Muscle of arm (tissue), 1 donor: ENCODE measurements at regions not wholly inside any gene's neighbourhood (a gene's known extent, or its start where the extent isn't known, plus 50 kb on each side); places are given as distances from the start of the nearest gene placed in this dataset.

Experiments used
- DNase-seq: peaks from one replicate; pipeline ENCODE4 v3.0.0-alpha.2; 2013

DNA sequence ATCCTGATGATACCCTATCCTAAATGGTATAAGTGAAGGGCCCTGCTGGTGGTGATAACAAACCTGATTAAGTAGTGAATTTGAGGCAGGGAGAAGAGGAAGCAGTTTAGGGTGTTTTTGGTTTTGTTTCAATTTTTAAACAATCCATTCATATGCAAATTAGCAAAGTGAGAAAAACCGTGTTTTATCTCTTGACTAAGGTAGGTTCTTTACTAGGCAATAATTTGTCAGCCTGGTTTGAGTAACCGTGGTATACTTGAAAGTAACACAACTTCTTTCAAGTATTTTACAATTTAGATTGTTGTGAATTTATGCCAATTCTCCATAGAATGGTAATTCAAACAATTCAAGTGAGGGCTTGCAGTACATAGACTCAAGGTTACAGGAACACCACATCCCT is 177.8 kb upstream of the CD180 start:
- no peak for DNase-seq

DNA sequence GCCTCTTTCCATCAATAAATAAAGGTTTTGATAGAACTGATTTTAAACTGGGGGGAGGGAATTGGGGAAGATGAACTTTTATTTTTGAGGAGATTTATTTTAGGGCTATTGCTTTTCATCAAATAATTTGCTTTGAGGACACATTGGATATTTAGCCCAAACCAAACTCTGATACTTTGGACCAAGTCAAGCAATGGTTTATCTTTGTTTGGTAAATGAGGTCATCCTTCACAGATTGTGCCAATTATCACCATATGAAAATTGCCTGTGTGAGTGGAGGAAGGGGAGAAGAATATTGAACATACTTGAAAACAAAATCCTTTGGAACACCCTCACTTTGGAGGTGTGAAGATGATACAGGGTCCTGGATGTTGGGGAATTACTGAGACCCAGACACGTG is 176.9 kb upstream of the CD180 start:
- no peak for DNase-seq

DNA sequence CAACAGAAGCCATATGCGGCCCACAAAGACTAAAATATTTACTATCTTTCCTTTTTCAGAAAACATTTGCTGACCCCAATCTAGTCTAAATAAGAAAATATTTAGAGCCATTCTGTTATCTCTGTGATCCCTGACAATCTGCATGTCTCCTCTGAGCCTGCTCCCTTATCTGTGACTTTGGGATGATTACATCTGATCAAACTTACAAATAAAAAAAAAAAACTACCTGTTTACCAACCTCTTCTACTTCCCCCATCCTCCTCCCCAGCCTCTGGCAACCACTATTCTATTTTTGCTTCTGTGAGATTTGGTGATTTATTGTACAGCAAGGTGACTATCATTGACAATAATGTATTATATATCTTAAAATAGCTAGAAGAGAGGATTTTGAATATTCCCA is 176.3 kb upstream of the CD180 start:
- DNase-seq: no peak

DNA sequence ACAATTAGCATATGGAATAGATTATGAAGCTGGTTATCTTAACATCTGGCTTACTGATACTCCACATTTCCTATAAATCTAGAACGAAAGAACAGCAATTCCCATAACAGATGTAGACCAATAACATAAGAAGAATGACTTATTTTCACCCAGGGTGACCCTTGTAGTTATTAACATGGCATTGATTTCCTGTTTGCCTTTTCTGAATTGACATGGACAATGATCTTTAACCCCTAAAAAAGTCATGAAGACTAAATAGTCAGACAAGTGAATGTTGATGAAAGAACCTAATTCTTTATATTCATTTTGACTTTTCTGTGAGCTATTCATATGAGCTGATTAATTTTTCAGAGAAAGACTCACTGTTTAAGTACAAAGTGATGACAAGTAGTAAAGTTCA is 175.3 kb upstream of the CD180 start:
- DNase-seq: no peak

DNA sequence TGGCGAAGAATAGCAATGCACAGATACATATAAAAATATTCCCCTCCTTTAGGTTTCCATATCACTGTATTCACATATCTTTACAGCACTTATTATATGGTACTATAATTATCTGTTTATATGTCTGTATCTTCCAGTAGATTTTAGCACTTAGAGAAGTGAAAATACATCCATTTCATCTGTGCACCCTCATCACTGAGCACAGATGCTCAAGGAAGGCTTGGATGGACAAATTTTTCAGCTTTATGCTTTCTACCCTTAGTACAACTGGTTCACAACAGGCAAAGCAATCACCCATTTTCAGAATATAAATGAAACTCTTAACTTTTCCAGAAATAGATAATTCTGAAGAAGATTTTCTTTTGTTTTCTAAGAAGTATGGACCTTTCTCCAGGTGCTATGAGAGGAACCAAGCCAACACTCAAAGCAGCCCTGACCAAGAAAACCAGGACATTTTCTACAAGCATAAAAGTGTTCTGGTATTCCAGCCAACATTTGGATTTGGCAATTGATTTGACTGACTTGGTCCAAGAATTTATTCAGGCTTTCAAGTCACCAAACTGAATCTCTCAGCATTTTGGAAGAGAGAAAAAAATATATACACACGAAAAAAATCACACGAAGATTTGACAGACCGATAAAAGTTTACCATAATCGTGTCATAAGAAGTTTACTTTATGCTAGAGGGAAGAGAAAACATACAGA is 170.2 kb upstream of the CD180 start:
- DNase-seq: no peak

DNA sequence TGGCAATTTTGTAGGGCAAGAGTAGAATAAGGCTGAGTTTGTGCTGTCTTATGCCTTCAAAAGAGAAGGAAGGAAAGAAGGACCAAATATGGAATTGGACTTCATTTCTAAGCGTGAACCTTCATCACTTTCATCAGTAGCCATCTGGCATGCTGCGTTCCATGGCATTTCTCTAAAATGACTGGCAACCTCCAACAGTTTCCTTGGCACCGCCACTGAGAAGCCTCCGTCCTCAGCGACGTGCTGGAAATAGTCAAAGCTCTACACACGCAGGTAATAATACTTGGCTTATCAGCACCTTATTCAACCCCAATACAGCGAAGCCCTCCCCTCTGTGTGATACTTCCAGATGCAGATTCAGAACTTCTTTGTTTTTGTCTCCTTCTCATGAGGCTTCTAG is 169.7 kb upstream of the CD180 start:
- DNase-seq: no peak

DNA sequence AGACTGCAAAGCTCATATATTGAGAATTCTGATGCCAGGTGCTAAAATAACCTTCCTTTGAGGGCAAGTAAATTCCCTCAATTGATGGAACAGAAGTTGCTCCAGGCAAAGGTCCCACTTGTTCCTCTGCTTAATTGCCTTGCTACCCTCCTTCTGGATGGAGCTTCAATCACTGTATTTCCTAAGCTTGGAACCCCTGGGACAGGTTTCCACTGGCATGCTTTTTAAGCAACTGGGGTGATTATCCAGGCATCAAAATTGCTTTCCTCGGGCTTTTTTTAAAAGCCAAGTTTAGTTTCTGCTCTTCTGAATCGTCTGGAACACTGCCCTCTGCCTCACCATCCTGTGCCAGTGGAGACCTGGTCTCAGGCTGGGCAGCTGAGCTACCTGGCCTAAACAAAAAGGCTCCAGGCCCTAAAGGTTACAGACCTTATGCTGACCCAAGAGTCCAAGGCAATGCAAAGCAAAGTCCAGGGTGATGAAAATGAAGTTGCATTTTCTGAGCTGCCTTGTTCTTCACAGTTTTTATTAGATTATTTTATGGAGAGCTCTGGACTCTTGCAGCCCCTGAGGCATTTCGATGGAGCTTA is 167.9 kb upstream of the CD180 start:
- DNase-seq: no peak

DNA sequence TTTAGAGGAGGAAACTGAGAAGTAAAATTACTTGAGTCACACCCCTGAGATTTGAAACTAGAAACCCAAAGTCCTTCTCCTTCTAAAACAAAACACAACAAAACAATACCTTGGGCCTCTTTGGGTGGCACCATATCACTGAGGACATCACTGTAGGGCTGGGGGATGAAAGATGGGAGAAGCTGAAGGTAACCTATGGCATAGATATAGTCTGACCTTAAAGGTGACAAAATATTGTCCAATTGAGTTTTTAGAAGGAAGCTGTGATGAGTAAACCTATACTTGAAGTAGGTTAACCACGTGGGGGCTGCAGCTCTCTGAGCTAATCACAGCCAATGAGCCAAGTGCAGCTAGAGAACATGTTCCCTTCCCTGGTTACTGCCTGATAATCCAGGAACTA is 167.4 kb upstream of the CD180 start:
- DNase-seq: no peak

DNA sequence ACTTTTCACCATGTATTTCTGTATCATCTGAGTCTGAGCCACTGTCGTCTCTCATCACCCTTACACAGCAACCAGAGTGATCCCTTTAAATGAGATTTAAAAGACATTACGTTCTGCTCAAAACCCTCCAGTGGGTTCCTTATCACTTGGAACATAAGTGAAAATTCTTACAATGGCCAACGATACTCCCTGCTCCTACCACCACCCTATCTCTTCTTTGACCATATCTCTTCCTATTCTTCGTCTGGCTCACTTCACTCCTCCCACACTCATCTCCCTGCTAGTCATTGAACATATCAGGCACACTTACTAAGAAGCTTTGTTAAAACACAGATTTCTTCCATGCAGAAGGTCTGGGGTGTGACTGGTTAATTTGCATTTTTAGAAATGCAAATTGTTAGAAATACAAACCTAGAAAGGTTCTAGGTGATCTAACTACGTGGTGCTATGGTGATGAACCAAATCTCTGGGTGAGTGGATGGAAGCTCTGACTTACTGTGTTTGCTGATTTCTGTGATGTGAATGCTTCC is 166.6 kb upstream of the CD180 start:
- no peak for DNase-seq

DNA sequence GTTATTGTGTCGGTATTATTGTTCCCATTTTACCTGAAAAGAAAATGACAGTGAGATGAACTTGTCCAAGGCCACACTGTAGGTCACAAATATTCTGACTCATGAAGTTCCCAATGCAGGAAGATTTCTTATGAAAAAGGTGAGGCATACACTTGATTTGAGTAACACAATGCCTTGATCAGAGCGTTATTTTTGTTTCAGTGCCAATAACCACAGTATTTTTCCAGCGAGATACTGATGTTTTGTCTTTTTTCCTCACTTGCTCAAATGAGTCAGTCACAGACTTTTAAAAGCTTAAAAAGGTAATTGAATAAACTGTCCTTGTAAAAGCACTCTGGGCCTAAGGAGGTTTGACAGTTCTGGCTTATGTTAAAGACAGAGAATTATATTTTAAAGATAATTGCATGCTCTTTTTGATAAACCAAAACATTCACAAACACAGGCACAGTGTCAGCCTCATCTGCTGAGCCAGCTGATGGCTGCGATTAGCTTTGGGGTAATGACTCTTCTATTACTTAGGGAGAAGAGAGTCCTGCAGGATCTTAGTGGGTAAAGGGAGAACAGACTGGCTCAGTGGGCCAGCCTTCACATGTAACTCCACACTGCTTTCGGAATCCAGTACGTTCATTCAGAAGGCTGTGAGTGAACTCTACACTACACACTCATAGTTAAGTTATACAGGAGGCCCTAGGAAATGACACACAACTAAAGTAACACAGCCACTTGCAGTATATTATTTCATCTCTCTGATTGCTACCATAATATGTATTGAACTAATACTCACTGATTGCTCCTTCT is 165.5 kb upstream of the CD180 start:
- DNase-seq: no peak

DNA sequence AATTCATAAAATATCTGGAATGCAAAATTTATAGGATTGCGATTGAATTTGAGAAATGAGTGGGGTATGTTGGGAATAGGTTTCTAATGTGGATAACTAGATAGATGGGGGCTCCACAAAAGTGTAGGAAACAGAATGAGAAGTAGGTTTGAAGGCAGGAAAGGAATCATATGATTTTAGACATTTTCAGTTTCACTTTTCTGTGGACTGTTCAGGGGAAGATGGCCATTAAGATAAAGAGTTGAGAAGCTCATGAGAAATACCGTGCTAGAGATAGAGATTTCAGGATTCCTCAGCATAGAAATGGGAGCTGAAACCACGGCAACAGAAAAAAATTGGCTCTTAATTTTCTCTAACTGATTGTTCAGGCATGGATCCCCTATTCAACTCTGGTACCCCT is 163.4 kb upstream of the CD180 start:
- DNase-seq: no peak

DNA sequence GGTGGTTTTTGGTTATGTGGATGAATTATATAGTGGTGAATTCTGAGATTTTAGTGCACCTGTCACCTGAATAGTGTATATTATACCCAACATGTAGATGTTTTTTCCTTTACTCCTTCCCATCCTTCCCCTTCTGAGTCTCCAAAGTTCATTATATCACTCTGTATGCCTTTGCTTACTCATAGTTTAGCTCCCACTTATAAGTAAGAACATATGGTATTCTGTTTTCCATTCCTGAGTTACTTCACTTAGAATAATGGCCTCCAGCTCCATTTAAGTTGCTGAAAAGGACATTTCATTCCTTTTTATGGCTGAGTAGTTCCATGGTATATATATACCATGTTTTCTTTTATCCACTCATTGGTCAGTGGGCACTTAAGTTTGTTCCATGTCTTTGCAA is 161.6 kb upstream of the CD180 start:
- DNase-seq: no peak

DNA sequence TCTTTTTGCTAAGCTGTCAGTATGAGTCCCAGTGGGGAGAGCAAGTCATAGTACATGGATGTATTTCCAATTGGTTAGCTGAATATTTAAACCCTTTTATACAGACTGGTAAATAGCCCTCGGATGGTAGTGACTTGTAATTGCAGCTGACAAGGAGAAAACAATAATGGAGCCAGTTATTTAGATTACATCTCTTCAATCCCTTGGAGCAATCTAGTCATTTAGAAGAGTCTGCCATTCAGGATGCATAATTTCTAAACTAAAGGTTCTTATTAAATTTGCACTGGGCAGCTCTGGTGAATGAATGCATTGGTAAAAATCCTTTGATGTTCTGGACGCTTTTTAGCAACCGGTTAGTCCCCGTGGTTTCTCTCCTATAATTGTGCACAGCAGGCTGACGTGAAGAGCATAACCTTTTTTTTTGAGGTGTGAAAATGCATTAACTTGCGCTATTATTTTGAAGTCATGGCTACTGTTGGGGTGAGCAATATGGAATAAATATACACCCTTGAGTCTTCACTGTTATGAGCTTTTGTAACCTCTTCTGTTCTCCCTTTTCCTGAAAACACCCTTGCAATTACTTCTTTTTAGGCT is 158.6 kb upstream of the CD180 start:
- DNase-seq: no peak

DNA sequence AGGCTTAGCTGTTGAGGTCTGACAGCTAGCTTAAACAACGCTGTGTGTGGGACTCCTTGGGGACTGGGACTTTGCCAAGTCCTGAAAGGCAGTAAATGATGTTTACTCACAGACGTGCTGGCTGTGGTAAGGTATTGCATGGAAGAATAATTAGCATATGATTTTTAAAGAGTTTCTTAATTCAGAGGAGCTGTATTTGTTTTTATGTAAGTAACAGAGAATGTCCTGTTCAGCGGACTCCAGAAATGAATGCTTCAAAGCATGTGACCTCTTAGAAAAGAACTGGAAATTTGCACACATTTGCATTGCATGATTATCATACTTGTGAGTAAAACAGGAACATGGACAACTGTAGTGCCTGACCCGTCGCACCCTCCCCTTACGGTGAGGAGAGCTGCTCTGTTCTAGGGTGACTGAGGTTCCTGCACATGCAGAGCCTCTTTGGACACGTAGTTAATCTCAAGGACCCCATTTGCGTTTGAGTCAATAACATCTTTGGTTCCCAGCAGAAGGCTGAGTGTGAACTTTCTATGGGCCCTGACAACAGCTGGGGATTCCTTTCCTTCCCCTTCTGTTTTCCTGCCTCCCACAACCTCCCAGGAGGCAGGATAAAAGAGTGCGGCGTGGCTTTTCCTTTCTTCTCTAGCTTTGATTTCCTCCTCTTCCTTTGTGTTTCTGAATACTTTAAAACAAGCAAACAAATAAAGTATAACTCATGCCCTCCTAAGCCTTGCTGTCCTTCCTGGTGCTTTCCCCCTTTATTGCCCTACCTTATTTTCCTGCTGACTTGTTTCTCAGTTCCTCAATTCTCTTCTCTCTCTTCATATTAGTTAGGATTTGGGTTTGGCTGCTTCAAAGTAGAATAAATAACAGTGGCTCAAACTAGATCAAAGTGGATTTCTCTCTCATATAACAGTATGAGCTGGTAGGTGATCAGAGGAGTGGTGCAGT is 157.2 kb upstream of the CD180 start:
- DNase-seq: no peak

DNA sequence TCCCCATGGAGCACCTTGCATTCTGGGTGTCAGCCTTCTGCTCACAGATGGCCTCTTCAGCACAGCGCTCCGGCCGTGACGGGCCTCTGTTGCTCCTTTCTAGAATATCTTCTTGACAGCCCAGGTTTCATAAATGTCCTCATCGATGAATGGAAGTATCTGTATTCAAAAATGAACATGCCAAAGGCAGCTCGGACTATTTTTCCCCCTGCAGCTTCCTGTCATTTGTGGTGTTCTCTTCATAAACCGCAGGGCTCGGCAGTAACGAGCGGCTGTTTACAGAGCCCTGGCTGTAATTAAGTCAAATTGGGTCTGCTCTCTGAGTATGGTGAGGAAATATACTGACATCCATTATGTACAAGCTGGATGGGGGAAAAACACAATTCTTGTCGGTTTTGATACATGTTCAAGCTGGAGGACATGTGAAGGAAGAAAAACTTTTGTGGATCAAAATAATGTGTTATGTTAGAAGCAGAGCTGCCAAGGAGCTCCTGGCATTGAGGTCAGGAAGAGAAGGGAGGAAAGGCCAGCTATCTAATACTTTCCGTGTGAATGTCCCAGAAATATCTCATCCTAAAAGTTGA is 154.1 kb upstream of the CD180 start:
- peak; percentile 38 for DNase-seq

DNA sequence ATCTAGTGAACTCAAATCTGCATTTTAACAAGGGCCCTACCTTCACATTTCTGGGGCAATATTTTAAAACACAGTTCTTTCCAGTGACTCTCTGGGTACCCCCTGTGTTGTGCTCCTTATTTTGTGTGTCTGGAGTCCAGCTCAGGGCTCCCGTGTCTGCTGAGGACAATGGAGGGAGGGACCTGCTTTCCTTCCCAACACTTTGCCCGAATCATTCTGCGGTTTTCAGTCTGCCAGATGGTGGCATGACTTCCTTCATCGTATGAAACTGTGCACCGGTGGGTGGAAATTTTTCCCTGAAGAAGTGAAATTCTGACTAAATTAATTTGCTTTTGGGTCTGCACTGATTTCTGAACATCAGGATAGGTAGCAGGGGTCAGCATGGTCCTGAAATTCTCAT is 153.6 kb upstream of the CD180 start:
- DNase-seq: no peak

DNA sequence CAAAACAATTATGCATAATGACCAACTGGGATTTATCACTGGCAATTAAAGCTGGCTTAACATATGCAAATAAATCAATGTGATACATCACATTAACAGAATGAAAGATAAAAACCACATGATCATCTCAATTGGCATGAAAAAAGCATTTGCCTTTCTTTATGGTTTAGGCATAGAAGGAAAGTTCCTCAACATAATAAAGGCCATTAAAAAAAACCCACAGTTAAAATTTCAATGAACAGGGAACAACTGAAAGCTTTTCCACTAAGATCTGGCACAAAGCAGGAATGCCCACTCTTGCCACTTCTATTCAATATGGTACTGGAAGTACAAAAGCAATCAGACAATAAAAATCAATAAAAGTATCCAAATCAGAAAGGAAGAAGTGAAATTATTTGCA is 151.2 kb upstream of the CD180 start:
- DNase-seq: no peak

DNA sequence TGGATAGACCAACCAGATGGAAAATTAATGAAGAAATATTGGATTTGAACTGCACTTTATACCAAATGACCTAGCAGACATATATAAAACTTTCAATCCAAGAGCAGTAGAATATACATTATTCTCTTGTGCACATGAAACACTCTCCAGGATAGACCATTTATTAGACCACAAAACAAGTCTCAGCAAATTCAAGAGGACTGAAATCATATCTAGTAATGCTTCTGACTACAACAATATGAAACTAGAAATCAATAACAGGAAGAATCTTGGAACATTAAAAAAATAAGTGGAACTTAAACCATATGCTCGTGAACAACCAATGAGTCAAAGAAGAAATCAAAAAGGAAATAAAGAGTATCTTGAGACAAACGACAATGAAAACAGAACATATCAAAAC is 150.0 kb upstream of the CD180 start:
- no peak for DNase-seq

DNA sequence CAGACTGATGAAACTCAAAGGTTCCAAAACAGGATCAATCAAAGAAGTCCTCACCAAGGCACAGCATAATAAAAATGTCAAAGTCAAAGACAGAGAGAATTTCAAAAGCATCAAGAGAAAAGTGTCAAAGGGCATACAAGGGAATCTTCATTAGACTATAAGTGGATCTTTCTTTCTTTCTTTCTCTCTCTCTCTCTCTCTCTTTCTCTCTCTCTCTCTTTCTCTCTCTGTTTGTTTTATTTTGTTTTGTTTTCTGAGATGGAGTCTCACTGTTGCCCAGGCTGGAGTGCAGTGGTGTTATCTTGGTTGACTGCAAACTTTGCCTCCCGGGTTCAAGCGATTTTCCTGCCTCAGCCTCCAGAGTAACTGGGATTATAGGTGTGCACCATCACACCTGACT is 148.3 kb upstream of the CD180 start:
- no peak for DNase-seq

DNA sequence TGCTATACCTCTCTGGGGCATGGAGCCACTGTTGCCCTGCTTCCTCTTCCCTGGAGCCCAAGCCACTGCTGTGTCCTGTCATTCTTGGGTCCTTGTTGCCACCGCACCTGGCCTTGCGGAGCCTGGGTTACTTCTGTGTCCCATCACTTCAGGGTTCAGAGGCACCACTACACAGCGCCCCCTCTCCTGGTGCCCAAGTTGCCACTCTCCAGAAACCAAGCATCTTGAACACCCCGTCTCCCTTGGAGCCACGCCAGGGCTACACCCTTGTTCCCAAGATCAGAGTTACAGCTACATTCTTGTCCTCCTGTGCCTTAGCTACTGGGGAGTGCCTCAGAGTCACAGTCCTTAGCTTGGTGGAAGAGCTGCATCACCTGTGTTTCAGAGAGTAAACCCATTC is 147.2 kb upstream of the CD180 start:
- no peak for DNase-seq

DNA sequence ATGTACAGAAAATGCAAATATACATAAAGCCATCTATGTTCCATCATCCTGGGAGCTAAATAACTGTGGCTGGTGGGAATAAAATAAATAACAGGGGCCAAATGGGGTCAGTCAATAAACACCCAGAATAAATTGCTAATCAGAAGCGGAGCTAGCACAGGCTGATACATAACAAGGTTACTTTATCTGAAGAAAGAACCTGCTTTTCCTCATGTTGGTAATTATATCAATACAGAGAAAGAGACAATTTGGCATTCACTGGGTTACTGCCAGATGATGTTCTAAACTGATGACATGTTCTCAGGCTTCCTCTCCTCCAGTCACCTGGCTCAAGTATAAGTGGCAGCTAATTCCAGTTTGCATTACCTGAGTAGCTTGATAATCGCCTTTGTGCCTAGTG is 144.9 kb upstream of the CD180 start:
- DNase-seq: no peak
